B cell (primary cell): ENCODE measurements at regions not wholly inside any gene's neighbourhood (a gene's known extent, or its start where the extent isn't known, plus 50 kb on each side); places are given as distances from the start of the nearest gene placed in this dataset.

Source experiments
- ATAC-seq: fragments of 200-7000 bp; cut with Tn5 transposase; one replicate; pipeline ENCODE4 v1.10.0; 2021; ENCODE audit warnings: low read depth, mild to moderate bottlenecking, moderate number of reproducible peaks, moderate library complexity
- CTCF ChIA-PET: fragments of 350-600 bp; sonication (Branson Sonifier 250); formaldehyde crosslinking; loops from one replicate; lab custom pipeline; 2021; ENCODE audit warnings: antibody characterized with exemption, inconsistent platforms; lab: Charles Lee
- POLR2A ChIA-PET: fragments of 350-600 bp; sonication (Branson Sonifier 250); formaldehyde crosslinking; loops from one replicate; lab custom pipeline; 2021; ENCODE audit warnings: antibody characterized with exemption; lab: Charles Lee
- DNase-seq: peaks from one replicate; pipeline ENCODE4 v3.0.0; 2013
- H2AFZ ChIP-seq: 2 replicates; pipeline ENCODE4 v1.6.1; 2012; ENCODE audit warnings: mild to moderate bottlenecking, low read depth, low read length; ENCODE audit not compliant: insufficient read depth, poor library complexity, severe bottlenecking
- H3K27ac ChIP-seq, 2 donors: 1 replicate in 1 of 2; 2 replicates in 1 of 2; pipeline ENCODE4 v1.5.1; 2012 to 2013; ENCODE audit warnings: low read length in 2 of 2, mild to moderate bottlenecking in 2 of 2, moderate library complexity in 1 of 2
- H3K27me3 ChIP-seq, 4 experiments: fragments of 200-600 bp in 1 of 4; sonication (generic) in 1 of 4; replicated peaks in 1 of 4; 1 replicate in 2 of 4; 2 replicates in 2 of 4; pipeline versions ENCODE4 v1.6.1 to v1.7.0; 2013 to 2016; ENCODE audit warnings: low read length in 3 of 4, mild to moderate bottlenecking in 2 of 4, mixed read lengths in 1 of 4, moderate library complexity in 1 of 4; ENCODE audit not compliant: insufficient read depth in 4 of 4, control insufficient read depth in 3 of 4; ENCODE audit errors: control extremely low read depth in 1 of 4
- H3K36me3 ChIP-seq, 2 experiments: replicated peaks in 1 of 2; 1 replicate in 1 of 2; 2 replicates in 1 of 2; pipeline versions ENCODE4 v1.6.1 to v1.7.1; 2013; ENCODE audit warnings: low read length in 1 of 2; ENCODE audit not compliant: insufficient read depth in 2 of 2, control insufficient read depth in 1 of 2; ENCODE audit errors: control extremely low read depth in 1 of 2, extremely low read depth in 1 of 2
- H3K4me1 ChIP-seq, 2 donors: fragments of 200-600 bp in 1 of 2; sonication (generic) in 1 of 2; 1 replicate in 1 of 2; 2 replicates in 1 of 2; pipeline versions ENCODE4 v1.5.1 to v1.6.1; 2013 to 2017; ENCODE audit warnings: low read length in 2 of 2; ENCODE audit not compliant: control insufficient read depth in 2 of 2, insufficient read depth in 2 of 2
- H3K4me2 ChIP-seq: replicated peaks from 2 replicates; pipeline ENCODE3; 2012; ENCODE audit warnings: mild to moderate bottlenecking, low read depth, low read length; ENCODE audit not compliant: poor library complexity, severe bottlenecking
- H3K4me3 ChIP-seq, 5 experiments: fragments of 200-600 bp in 1 of 5; sonication (generic) in 1 of 5; 1 replicate in 3 of 5; 2 replicates in 2 of 5; pipeline versions ENCODE4 v1.5.1 to v1.7.0; 2011 to 2016; ENCODE audit warnings: low read length in 4 of 5, mild to moderate bottlenecking in 4 of 5, low read depth in 2 of 5, control low read depth in 1 of 5, moderate library complexity in 1 of 5; ENCODE audit not compliant: insufficient read depth in 1 of 5; ENCODE audit errors: control extremely low read depth in 1 of 5, extremely low read depth in 1 of 5
- H3K79me2 ChIP-seq: fragments of 200-600 bp; sonication (generic); one replicate; pipeline ENCODE4 v1.6.0; 2016; ENCODE audit warnings: low read length; ENCODE audit not compliant: control insufficient read depth, insufficient read depth
- H3K9ac ChIP-seq: fragments of 200-600 bp; sonication (generic); 2 replicates; pipeline ENCODE4 v1.6.1; 2017; ENCODE audit warnings: mild to moderate bottlenecking, low read length, moderate library complexity
- H3K9me3 ChIP-seq, 3 donors: one replicate each; pipeline versions ENCODE4 v1.6.1 to v1.7.1; 2013; ENCODE audit warnings: low read length in 2 of 3; ENCODE audit not compliant: control insufficient read depth in 2 of 3, insufficient read depth in 1 of 3; ENCODE audit errors: control extremely low read depth in 1 of 3
- H4K20me1 ChIP-seq: 2 replicates; pipeline ENCODE4 v1.6.0; 2012; ENCODE audit warnings: mild to moderate bottlenecking, low read length; ENCODE audit not compliant: insufficient read depth, control insufficient read depth, poor library complexity, severe bottlenecking
- H3K27ac Mint-ChIP-seq: one replicate; pipeline ENCODE4 v1.8.0; 2021; ENCODE audit warnings: mixed read lengths
- H3K27me3 Mint-ChIP-seq: one replicate; pipeline ENCODE4 v1.8.0; 2021; ENCODE audit warnings: mixed read lengths
- H3K4me1 Mint-ChIP-seq: one replicate; pipeline ENCODE4 v1.8.0; 2021; ENCODE audit warnings: mixed read lengths
- H3K4me3 Mint-ChIP-seq: one replicate; pipeline ENCODE4 v1.8.0; 2021; ENCODE audit warnings: mixed read lengths
- H3K9me3 Mint-ChIP-seq: one replicate; pipeline ENCODE4 v1.8.0; 2022; ENCODE audit warnings: mixed read lengths; ENCODE audit not compliant: insufficient read depth
- EZH2 ChIP-seq: IDR thresholded peaks from 2 replicates; pipeline ENCODE4 v1.6.1; 2012; ENCODE audit warnings: borderline replicate concordance, low read depth, mild to moderate bottlenecking, moderate library complexity, low read length; ENCODE audit not compliant: insufficient read depth, poor library complexity, severe bottlenecking
- WGBS: methylation state at CpG from one replicate; pipeline ENCODE4 v1.1.5; 2013; ENCODE audit warnings: missing lambda C conversion rate; ENCODE audit not compliant: insufficient coverage; 5-methylcytosine and 5-hydroxymethylcytosine counted together
- intact Hi-C: fragments of 100-400 bp; cut with micrococcal nuclease; formaldehyde crosslinking; loops from one replicate; pipeline ENCODE4 v1.10.0; 2022
- TF ChIP-seq, protein P1 (sequence below): fragments of 200-600 bp; IDR thresholded peaks from one replicate; pipeline ENCODE4 v1.8.0; 2022; ENCODE audit warnings: antibody characterized with exemption, mild to moderate bottlenecking

DNA sequence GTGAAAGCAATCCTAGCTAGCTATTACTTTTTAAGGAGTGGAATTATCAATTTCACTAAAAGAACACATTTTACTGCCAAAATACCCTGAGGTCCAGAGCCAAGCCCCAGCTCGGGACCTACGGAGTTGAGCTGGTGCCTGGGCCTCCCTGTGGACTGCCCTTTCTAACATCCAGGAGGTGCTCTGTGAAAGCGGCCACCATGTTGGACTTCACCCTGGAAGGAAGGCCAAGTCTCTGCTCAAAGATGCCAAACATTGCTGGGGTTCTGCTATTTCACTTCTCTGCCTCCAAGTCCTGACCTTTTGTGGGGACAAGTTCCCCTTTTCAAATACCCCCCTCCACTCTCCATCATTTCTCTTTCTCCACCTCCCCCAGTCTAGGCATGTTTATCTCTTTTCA lies 498.7 kb upstream of the RAB6C start:
- H3K4me3 Mint-ChIP-seq, result no peak overlapping the region
- CTCF ChIA-PET, result no interaction called here
- intact Hi-C loops, result no loop called here

GRCh38 chr2:129481306-129482219 lies 497.9 kb upstream of the RAB6C start:
- CTCF ChIA-PET, result no interaction called here
- 76% methylated on average over 7 of the region's 7 CpGs for WGBS

More for the DNA sequence above, 498.7 kb upstream of the RAB6C start:
- Histone ChIP-seq H3K27ac (no peak overlapping the region), H3K4me2 (no peak overlapping the region), H3K4me1 (peaks cover 15 to 31% of the 10 kb centered on the region in 2 donors), H3K27me3 (no peaks in the 10 kb centered on the region), H3K9ac (no peak overlapping the region), H3K79me2 (no peaks in the 10 kb centered on the region), H4K20me1 (no peaks in the 10 kb centered on the region), H3K4me3 (no peak overlapping the region), H3K36me3 (no peaks in the 10 kb centered on the region), H2AFZ (no peak overlapping the region), H3K9me3 (peaks cover 0 to 6% (median 0%) of the 10 kb centered on the region in 3 donors)
- no peak for ATAC-seq
- POLR2A ChIA-PET, result no interaction called here
- peaks cover 29% of the 10 kb centered on the region for H3K4me1 Mint-ChIP-seq
- WGBS, result 80% methylated on average over 3 of the region's 3 CpGs
- TF ChIP-seq, protein P1, sequence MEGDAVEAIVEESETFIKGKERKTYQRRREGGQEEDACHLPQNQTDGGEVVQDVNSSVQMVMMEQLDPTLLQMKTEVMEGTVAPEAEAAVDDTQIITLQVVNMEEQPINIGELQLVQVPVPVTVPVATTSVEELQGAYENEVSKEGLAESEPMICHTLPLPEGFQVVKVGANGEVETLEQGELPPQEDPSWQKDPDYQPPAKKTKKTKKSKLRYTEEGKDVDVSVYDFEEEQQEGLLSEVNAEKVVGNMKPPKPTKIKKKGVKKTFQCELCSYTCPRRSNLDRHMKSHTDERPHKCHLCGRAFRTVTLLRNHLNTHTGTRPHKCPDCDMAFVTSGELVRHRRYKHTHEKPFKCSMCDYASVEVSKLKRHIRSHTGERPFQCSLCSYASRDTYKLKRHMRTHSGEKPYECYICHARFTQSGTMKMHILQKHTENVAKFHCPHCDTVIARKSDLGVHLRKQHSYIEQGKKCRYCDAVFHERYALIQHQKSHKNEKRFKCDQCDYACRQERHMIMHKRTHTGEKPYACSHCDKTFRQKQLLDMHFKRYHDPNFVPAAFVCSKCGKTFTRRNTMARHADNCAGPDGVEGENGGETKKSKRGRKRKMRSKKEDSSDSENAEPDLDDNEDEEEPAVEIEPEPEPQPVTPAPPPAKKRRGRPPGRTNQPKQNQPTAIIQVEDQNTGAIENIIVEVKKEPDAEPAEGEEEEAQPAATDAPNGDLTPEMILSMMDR, result no peak
- no peak for TF ChIP-seq EZH2
- peaks cover 3% of the 10 kb centered on the region for H3K9me3 Mint-ChIP-seq
- DNase-seq, result peak; percentile 8
- no peak overlapping the region for H3K27ac Mint-ChIP-seq
- no peaks in the 10 kb centered on the region for H3K27me3 Mint-ChIP-seq

More at GRCh38 chr2:129481306-129482219, 497.9 kb upstream of the RAB6C start:
- H3K4me1 Mint-ChIP-seq, result peaks cover 29% of the 10 kb centered on the region
- no peak overlapping the region for H3K4me2 ChIP-seq
- no peaks in the 10 kb centered on the region for H3K36me3 ChIP-seq
- no peak overlapping the region for H3K27ac ChIP-seq
- no peak overlapping the region for H2AFZ ChIP-seq
- no peak overlapping the region for H3K9ac ChIP-seq
- no peaks in the 10 kb centered on the region for H3K27me3 Mint-ChIP-seq
- no peaks in the 10 kb centered on the region for H3K27me3 ChIP-seq
- H3K4me3 Mint-ChIP-seq, result no peak overlapping the region
- TF ChIP-seq, protein P1, result no peak
- no peak for TF ChIP-seq EZH2
- intact Hi-C loops, result no loop called here
- peaks cover 15 to 31% of the 10 kb centered on the region in 2 donors for H3K4me1 ChIP-seq
- no peaks in the 10 kb centered on the region for H3K79me2 ChIP-seq
- no peak for ATAC-seq
- DNase-seq, result no peak
- peaks cover 3% of the 10 kb centered on the region for H3K9me3 Mint-ChIP-seq
- POLR2A ChIA-PET, result no interaction called here
- peaks cover 0 to 8% (median 0%) of the 10 kb centered on the region in 3 donors for H3K9me3 ChIP-seq
- no peaks in the 10 kb centered on the region for H4K20me1 ChIP-seq
- no peak overlapping the region for H3K4me3 ChIP-seq
- H3K27ac Mint-ChIP-seq, result no peak overlapping the region
